Small intestine (tissue), 7 donors: ENCODE measurements at regions not wholly inside any gene's neighbourhood (a gene's known extent, or its start where the extent isn't known, plus 50 kb on each side); places are given as distances from the start of the nearest gene placed in this dataset.

Experiments
- DNase-seq, 2 donors: peaks; one replicate each; pipeline versions ENCODE4 v3.0.0 to v3.0.0-alpha.2; 2013
- FAIRE-seq: peaks from 2 replicates; lab custom pipeline; 2012; peaks lifted over from hg19 to GRCh38; lab: Jason Lieb, UNC
- H3K27ac ChIP-seq, 3 donors: one replicate each; pipeline ENCODE4 v1.5.1; 2013; ENCODE audit warnings: low read length in 2 of 3, mild to moderate bottlenecking in 2 of 3, control low read depth in 1 of 3, inconsistent platforms in 1 of 3, low read depth in 1 of 3, moderate library complexity in 1 of 3
- H3K27me3 ChIP-seq, 3 donors: one replicate each; pipeline ENCODE4 v1.6.1; 2013; ENCODE audit warnings: low read length in 3 of 3, inconsistent platforms in 1 of 3; ENCODE audit not compliant: control insufficient read depth in 3 of 3, insufficient read depth in 3 of 3
- H3K36me3 ChIP-seq, 3 donors: one replicate each; pipeline ENCODE4 v1.6.1; 2013; ENCODE audit warnings: low read length in 3 of 3, inconsistent platforms in 1 of 3, low read depth in 1 of 3, mild to moderate bottlenecking in 1 of 3, moderate library complexity in 1 of 3; ENCODE audit not compliant: control insufficient read depth in 3 of 3, insufficient read depth in 2 of 3
- H3K4me1 ChIP-seq, 3 donors: one replicate each; pipeline ENCODE4 v1.6.1; 2013; ENCODE audit warnings: low read length in 2 of 3, inconsistent platforms in 1 of 3, low read depth in 1 of 3, mild to moderate bottlenecking in 1 of 3, moderate library complexity in 1 of 3; ENCODE audit not compliant: control insufficient read depth in 3 of 3, insufficient read depth in 2 of 3
- H3K4me3 ChIP-seq, 3 donors: one replicate each; pipeline ENCODE4 v1.5.1; 2013; ENCODE audit warnings: low read length in 3 of 3, control low read depth in 1 of 3, inconsistent platforms in 1 of 3, low read depth in 1 of 3, mild to moderate bottlenecking in 1 of 3, moderate library complexity in 1 of 3
- H3K9me3 ChIP-seq, 2 donors: one replicate each; pipeline ENCODE4 v1.6.1; 2013; ENCODE audit warnings: low read depth in 1 of 2, low read length in 1 of 2; ENCODE audit not compliant: control insufficient read depth in 2 of 2, insufficient read depth in 1 of 2
- WGBS, 3 donors: extraction: QIAGEN DNeasy Blood & Tissue Kit; methylation state at CpG; one replicate each; pipeline ENCODE4 v1.1.7; 2013; 5-methylcytosine and 5-hydroxymethylcytosine counted together
- donor health status: healthy with polysubstance abuse.
- donor health status: control.
- donor health status: control.
- donor health status: Bipolar disorder and iron deficiency.
- donor health status: healthy.

DNA sequence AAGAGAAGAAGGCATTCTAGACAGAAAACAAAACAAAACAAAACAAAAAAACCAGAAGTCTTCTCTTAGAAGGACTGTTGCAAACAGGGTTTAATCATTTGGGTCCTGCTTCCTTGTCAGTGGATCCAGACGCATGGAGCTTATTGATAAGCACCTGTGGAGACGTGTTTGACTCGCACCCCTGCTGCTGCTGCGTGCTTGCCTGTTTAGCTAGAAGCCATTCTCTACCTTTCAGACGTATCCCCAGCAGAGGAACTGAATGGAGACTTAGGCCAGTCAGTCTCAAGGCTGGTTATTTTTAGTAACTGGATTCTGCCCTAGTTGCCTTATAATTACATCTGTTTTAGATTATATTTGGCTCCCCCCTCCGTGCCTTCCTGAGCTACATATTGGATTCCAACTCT, 186.1 kb upstream of the EEA1 start:
- no peaks in the 10 kb centered on the region for H3K27me3 ChIP-seq
- no peak overlapping the region for H3K4me3 ChIP-seq
- H3K36me3 ChIP-seq: no peaks in the 10 kb centered on the region
- FAIRE-seq (no peak), DNase-seq (no peak)
- peaks cover 0 to 3% of the 10 kb centered on the region in 2 donors for H3K9me3 ChIP-seq
- 75 to 83% (median 82%) methylated on average over 6 of the region's 6 CpGs for WGBS, 3 donors
- no peak overlapping the region for H3K27ac ChIP-seq
- H3K4me1 ChIP-seq: peaks cover 0 to 12% (median 0%) of the 10 kb centered on the region in 3 donors

GRCh38 chr12:93115646-93116045, 186.6 kb upstream of the EEA1 start:
- no peak overlapping the region for H3K4me3 ChIP-seq
- H3K27ac ChIP-seq: no peak overlapping the region
- no peaks in the 10 kb centered on the region for H3K27me3 ChIP-seq
- FAIRE-seq (no peak), DNase-seq (no peak)
- peaks cover 0 to 3% of the 10 kb centered on the region in 2 donors for H3K9me3 ChIP-seq
- H3K4me1 ChIP-seq: peaks cover 0 to 16% (median 0%) of the 10 kb centered on the region in 3 donors
- H3K36me3 ChIP-seq: no peaks in the 10 kb centered on the region
- 41 to 60% (median 56%) methylated on average over 4 of the region's 4 CpGs for WGBS, 3 donors

DNA sequence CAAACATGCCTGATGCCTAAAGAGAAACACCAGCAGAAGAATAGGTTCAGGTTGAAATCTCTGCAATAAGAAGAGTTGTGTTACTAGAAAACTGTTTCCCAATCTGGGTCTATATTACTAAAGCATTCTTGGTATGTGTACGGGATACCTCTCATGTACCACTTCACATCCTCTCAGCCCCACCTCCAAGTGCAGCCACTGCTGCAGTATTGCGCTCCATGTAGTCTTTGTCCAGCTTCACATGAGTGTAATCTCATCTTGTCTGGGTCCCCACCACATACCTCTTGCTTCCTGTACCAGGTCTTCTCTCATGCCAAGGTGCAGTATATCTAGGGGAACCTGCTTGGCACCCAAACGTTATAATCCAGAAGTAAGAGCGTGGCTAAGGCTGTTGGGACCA, 187.5 kb upstream of the EEA1 start:
- H3K27me3 ChIP-seq: no peaks in the 10 kb centered on the region
- no peak overlapping the region for H3K4me3 ChIP-seq
- FAIRE-seq (no peak), DNase-seq (no peak)
- no peak overlapping the region for H3K27ac ChIP-seq
- H3K9me3 ChIP-seq: peaks cover 0 to 3% of the 10 kb centered on the region in 2 donors
- peaks cover 0 to 25% (median 0%) of the 10 kb centered on the region in 3 donors for H3K4me1 ChIP-seq
- 89 to 93% (median 91%) methylated on average over 4 of the region's 4 CpGs for WGBS, 3 donors
- no peaks in the 10 kb centered on the region for H3K36me3 ChIP-seq

DNA sequence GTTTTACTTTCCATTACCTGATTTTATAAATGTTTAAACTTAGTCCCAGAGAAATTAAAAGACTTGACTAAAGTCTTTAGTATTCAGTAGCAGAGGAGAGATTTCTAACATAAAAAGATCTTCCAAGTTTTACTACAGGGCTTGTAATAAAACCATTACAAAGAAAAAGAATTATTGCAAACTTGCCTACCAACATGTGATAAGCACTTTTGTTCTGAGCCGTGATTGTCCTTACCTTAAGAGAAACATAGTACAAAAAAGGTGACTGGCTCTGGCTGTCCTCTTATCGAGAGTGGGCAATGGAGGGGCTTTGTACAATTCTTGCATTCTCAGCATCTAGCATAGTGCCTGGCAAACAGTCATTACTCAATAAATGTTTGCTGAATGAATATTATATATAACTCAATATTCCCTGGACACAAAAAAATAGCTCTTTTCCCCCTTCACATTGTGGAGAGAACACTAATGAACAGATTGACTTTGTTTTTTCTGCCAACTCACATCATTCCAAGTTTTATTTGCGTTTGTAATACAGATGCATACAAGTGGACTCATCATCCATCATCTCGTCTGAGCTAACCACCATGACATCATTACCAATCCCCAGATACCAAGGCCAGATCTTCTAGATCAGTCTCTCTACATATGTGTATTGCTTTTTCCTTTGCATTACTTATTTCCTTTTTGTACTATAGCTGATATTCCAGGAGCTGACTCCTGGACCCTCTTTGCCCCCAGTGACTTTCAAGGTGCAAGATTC, 192.8 kb upstream of the EEA1 start:
- Histone ChIP-seq H3K4me1 (peaks cover 0 to 42% (median 0%) of the 10 kb centered on the region in 3 donors), H3K27me3 (no peaks in the 10 kb centered on the region), H3K27ac (peak overlapping the region in 1 of 3 donors; percentile 78), H3K36me3 (no peaks in the 10 kb centered on the region), H3K9me3 (peaks cover 0 to 3% of the 10 kb centered on the region in 2 donors), H3K4me3 (no peak overlapping the region)
- FAIRE-seq (no peak), DNase-seq (peak in 1 of 2 donors; percentile 45)
- 43 to 63% (median 62%) methylated on average over 4 of the region's 4 CpGs for WGBS, 3 donors

DNA sequence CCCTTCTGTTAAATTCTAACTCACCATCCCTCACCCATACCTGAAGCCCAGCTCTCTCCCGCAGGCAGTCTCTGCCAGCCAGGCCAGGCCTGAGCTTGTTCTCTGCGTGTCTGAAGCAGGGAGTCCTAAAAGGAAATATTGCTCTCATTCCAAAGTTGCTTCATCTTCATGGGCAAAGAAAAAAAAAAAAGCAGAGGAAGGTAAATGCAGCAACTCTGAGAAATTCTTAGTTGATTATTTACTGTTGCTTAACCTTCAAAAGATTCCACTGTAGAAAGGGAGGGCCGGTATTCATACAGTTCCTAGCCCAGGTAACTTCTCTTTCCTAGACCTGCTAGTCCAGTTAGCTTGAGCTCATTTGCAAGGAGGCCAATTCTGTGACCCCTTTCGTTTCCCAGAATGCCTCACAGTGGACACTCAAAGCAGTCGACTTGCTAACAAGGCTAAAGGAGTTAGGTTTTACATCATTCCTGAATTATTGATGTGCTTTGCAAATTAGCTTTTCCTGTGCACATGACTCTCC, 193.5 kb upstream of the EEA1 start:
- Histone ChIP-seq H3K36me3 (no peaks in the 10 kb centered on the region), H3K27ac (peak overlapping the region in 1 of 3 donors; percentile 78), H3K4me3 (no peak overlapping the region), H3K4me1 (peaks cover 0 to 50% (median 4%) of the 10 kb centered on the region in 3 donors), H3K27me3 (no peaks in the 10 kb centered on the region), H3K9me3 (peaks cover 0 to 3% of the 10 kb centered on the region in 2 donors)
- peak in 1 of 2 donors; percentile 83 for DNase-seq
- WGBS, 3 donors: 46 to 62% (median 59%) methylated on average over 5 of the region's 5 CpGs
- no peak for FAIRE-seq

DNA sequence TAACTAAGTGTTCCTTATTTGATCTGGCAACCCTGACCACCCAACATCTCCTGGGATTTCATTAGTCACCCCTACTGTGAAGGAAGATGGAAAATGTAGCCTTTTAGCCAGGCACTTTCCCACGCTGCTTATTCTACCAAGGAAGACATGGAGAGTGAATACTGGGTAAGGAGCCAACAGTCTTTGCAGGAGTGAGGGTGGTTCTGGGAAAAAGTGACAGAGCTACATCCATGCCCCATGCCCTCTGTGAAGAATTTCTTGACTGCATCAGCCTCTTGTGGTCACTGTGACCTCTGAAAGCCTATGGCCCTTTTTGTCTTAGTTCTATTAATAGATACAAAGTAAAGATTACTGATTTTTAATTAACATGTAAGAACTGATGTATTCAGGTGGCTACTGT, 196.0 kb upstream of the EEA1 start:
- Histone ChIP-seq H3K27me3 (no peaks in the 10 kb centered on the region), H3K4me1 (peaks cover 0 to 47% (median 4%) of the 10 kb centered on the region in 3 donors), H3K27ac (no peak overlapping the region), H3K36me3 (no peaks in the 10 kb centered on the region), H3K9me3 (no peaks in the 10 kb centered on the region), H3K4me3 (no peak overlapping the region)
- FAIRE-seq: no peak
- DNase-seq: no peak
- 92 to 94% (median 94%) methylated on average over 1 of the region's 1 CpG for WGBS, 3 donors

DNA sequence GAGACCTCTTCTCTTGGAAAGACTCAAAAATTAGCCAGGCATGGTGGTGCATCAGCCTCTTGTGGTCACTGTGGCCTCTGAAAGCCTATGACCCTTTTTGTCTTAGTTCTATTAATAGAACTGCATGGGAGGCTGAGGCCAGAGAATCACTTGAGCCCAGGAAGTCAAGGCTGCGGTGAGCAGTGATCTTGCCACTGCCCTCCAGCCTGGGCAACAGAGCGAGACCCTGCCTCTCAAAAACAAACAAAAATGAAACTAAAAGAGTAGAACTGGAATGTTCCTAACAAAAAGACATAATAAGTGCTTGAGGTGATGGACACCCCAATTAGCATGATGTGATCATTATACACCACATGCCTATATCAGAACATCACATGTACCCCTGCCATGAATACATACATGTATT, 197.0 kb upstream of the EEA1 start:
- Histone ChIP-seq H3K27me3 (no peaks in the 10 kb centered on the region), H3K9me3 (no peaks in the 10 kb centered on the region), H3K4me1 (peaks cover 0 to 38% (median 4%) of the 10 kb centered on the region in 3 donors), H3K36me3 (no peaks in the 10 kb centered on the region), H3K27ac (no peak overlapping the region), H3K4me3 (no peak overlapping the region)
- 88 to 98% (median 93%) methylated on average over 2 of the region's 2 CpGs for WGBS, 3 donors
- DNase-seq: no peak
- no peak for FAIRE-seq

GRCh38 chr12:93127107-93127560, 198.0 kb upstream of the EEA1 start:
- WGBS, 3 donors: 42 to 72% (median 49%) methylated on average over 7 of the region's 7 CpGs
- Histone ChIP-seq H3K9me3 (no peaks in the 10 kb centered on the region), H3K4me3 (no peak overlapping the region), H3K27ac (peak overlapping the region in 1 of 3 donors; percentile 29), H3K27me3 (no peaks in the 10 kb centered on the region), H3K4me1 (peaks cover 0 to 30% (median 4%) of the 10 kb centered on the region in 3 donors), H3K36me3 (no peaks in the 10 kb centered on the region)
- FAIRE-seq: no peak
- DNase-seq: no peak
